Right ventricle myocardium superior (tissue), 1 donor: ENCODE measurements at regions not wholly inside any gene's neighbourhood (a gene's known extent, or its start where the extent isn't known, plus 50 kb on each side); places are given as distances from the start of the nearest gene placed in this dataset.
"Not testable (repeated sequence)": the region's sequence is repeated elsewhere in the genome, so short reads cannot be mapped to it uniquely, and the experiment has no call there.

ENCODE experiments used
- ATAC-seq: fragments of 200-7000 bp; cut with Tn5 transposase; one replicate; pipeline ENCODE4 v1.9.1; 2020; ENCODE audit warnings: mild to moderate bottlenecking; ENCODE audit not compliant: poor library complexity
- DNase-seq: peaks from one replicate; pipeline ENCODE4 v3.0.0-alpha.2; 2020
- intact Hi-C: fragments of 100-400 bp; cut with DNase I; formaldehyde crosslinking; loops from one replicate; pipeline ENCODE4 v1.11.2; 2022
- donor health status: DM: no; HTN: yes; CAD: no; lungs with severe emphysema.

GRCh38 chr6:159642995-159643394, 50.0 kb downstream of the SOD2 start:
- DNase-seq (no peak), ATAC-seq (no peak)
- intact Hi-C loops = no loop called here

- ATAC-seq = no peak
Observed at GRCh38 chr6:159642481-159642880, 50.6 kb downstream of the SOD2 start.

GRCh38 chr6:159640722-159641482, 52.1 kb downstream of the SOD2 start:
- intact Hi-C loops = no loop called here
- ATAC-seq (no peak), DNase-seq (no peak)

More at GRCh38 chr6:159642481-159642880, 50.6 kb downstream of the SOD2 start:
- DNase-seq = no peak
- intact Hi-C loops = no loop called here

DNA sequence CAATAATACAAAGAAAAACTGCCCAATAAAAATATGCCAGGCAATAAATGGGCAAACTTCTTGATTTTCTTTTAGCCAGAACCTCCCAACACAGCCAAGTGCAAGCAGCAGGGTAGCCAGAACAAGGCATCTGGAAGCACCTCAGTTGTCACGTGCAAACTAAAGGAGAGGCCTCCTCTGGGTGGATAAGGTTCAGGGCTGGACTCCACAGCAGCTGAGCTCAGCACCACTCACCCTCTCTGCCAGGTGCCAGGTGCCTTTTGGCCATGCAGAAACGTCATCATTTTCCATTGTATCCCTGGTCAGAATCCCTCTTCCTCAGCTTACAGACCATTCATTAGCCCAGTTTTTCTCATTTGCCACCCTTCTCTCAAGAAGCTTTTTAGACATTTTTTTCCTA, 52.7 kb downstream of the SOD2 start:
- no peak for DNase-seq
- no peak for ATAC-seq
- intact Hi-C loops = no loop called here

- DNase-seq = no peak
- no peak for ATAC-seq
- intact Hi-C loops = no loop called here
Observed at GRCh38 chr6:159639721-159640120, 53.3 kb downstream of the SOD2 start.

- ATAC-seq = no peak
- DNase-seq = no peak
- intact Hi-C loops = no loop called here
Observed at GRCh38 chr6:159633196-159633595, 59.8 kb downstream of the SOD2 start.

- intact Hi-C loops = no loop called here
- ATAC-seq (no peak), DNase-seq (no peak)
Observed at GRCh38 chr6:159631886-159632285, 61.2 kb downstream of the SOD2 start.

GRCh38 chr6:159627939-159628338, 65.1 kb downstream of the SOD2 start:
- ATAC-seq = no peak
- intact Hi-C loops = no loop called here
- DNase-seq = no peak

GRCh38 chr6:159626506-159626905, 66.5 kb downstream of the SOD2 start:
- DNase-seq, intact Hi-C loops, ATAC-seq: not testable (repeated sequence)

DNA sequence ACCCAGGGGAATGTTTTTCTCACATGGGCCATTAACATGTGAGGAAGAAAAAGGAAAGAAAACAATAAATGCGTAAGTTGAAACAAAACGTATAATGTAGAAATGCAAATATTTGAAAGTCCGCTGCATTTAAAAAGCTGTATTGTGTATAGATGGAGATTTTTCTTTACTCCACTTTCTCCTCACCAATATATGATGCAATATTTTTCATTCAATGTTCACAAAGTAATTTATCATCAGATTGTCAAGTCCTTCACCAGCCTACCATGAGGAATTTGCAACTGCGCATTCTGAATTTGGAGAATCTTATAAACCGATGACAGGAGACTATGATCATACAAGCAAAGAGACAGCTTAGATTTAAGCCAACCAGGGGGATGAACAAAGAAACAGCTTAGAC, 69.9 kb downstream of the SOD2 start:
- intact Hi-C loops = no loop called here
- DNase-seq = no peak
- no peak for ATAC-seq

GRCh38 chr6:159620947-159621346, 72.1 kb downstream of the SOD2 start:
- no peak for ATAC-seq
- intact Hi-C loops = no loop called here

GRCh38 chr6:159617444-159617843, 75.6 kb downstream of the SOD2 start:
- intact Hi-C loops = no loop called here
- no peak for ATAC-seq
- DNase-seq = no peak

More at GRCh38 chr6:159620947-159621346, 72.1 kb downstream of the SOD2 start:
- DNase-seq = no peak

- intact Hi-C loops = no loop called here
- DNase-seq = no peak
- ATAC-seq = no peak
Observed at GRCh38 chr6:159616456-159616855, 76.6 kb downstream of the SOD2 start.

GRCh38 chr6:159615918-159616317, 77.1 kb downstream of the SOD2 start:
- intact Hi-C loops = no loop called here
- DNase-seq (no peak), ATAC-seq (no peak)

DNA sequence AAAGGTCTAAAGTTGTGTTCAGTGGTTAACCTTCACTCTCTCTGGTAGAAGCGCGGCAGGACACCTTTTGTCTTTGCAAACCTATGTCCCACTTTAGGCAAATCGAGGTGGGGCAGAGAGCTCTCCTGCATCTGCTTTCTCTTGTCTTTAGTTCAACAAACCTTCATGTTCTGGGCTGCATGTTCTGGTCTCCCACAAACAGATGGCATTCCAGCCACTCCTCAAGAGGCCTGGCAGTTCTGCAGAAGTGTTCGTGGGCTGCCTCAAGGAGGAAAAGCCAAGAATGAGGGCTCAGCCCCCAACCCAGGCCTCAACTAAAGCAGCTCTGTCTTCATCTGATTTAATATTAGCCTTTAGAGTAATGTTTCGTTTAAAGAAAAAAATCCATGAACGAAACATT, 82.2 kb downstream of the SOD2 start:
- DNase-seq = no peak
- ATAC-seq = no peak
- intact Hi-C loops = no loop called here

DNA sequence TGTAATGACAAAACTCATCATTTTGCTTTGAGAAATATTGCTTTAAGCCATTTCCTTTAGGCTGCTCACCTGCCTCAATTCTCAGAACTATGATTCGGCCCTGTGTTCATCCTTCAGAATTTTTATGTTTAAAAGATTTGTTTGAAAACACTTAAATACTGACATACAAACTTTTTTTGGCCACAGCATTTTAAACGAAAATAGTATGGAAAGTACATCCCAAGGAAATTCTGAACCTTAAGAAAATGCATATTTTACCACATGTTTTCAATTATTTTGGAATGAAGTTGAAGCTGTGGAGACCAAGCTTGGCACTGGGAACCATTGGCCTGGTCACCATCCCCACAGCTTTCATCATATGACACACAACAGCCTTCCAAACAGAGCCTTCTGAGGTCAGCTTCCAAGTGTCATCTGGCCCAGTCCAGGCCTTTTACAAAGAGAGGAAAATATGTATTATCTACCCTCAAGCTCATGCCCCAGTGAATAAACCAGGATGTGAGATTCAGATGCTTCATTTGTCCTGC, 83.3 kb downstream of the SOD2 start:
- ATAC-seq (peak; percentile 93), DNase-seq (no peak)
- intact Hi-C loops = no loop called here

- no peak for ATAC-seq
- intact Hi-C loops = no loop called here
- no peak for DNase-seq
Observed at GRCh38 chr6:159608961-159609651, 83.9 kb downstream of the SOD2 start.

GRCh38 chr6:159606786-159607185, 86.3 kb downstream of the SOD2 start:
- ATAC-seq (no peak), DNase-seq (no peak)
- intact Hi-C loops = no loop called here

DNA sequence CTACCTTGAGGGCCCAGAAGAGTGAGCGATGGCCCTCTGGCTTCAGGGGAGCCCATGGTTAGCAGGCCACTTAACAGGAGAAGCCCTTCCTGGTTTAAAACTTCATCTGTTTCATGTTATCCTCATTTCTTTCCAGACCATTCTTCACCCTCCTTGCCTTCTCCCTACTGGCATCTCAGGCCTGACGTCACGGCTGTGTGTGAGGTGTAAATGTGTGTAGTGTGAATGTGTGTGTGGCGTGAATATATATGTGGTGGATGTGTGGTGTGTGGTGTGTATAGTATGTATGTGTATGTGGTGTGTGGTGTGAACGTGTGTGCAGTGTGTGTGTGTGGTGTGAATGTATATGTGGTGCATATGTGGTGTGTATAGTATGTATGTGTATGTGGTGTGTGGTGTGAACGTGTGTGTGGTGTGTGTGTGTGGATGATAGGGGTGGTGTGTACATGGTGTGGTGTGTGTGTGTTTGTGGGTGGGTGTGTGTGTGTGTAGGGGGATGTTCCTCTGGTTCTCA, 88.5 kb downstream of the SOD2 start:
- no peak for ATAC-seq
- no peak for DNase-seq
- intact Hi-C loops = no loop called here
